HepG2 (cell line): ENCODE measurements at regions not wholly inside any gene's neighbourhood (a gene's known extent, or its start where the extent isn't known, plus 50 kb on each side); places are given as distances from the start of the nearest gene placed in this dataset.

ENCODE experiments used
- ATAC-seq: fragments of 200-7000 bp; cut with Tn5 transposase; 3 replicates; pipeline ENCODE4 v1.9.1; 2020; ENCODE audit warnings: mild to moderate bottlenecking, moderate library complexity
- BruUV-seq: library from RNA; stranded (reverse); fragments of 400-500 nt; replicated peaks from 2 replicates; lab custom pipeline; 2021; lab: Mats Ljungman, UMichigan
- CTCF ChIA-PET: fragments of 300-600 bp; formaldehyde crosslinking; extraction: SDS; loops from one replicate; lab custom pipeline; 2021; ENCODE audit warnings: low total read pairs, inconsistent platforms, low intra/inter-chr PET ratio; lab: Yijun Ruan, JAX
- POLR2A ChIA-PET: fragments of 350-600 bp; sonication (Branson Sonifier 250); formaldehyde crosslinking; loops from one replicate; lab custom pipeline; 2020; ENCODE audit warnings: antibody characterized with exemption, inconsistent platforms; lab: Yijun Ruan, JAX
- DNase-seq: peaks from one replicate; pipeline ENCODE4 v3.0.0-alpha.2; 2015; ENCODE audit warnings: low spot score
- FAIRE-seq: peaks from 3 replicates; lab custom pipeline; 2011; peaks lifted over from hg19 to GRCh38; lab: Jason Lieb, UNC
- H2AFZ ChIP-seq: one replicate; pipeline ENCODE4 v1.6.1; 2011; ENCODE audit warnings: low read length, inconsistent platforms
- H3K27ac ChIP-seq: fragments of 300-600 bp; 3 replicates; pipeline ENCODE4 v1.8.0; 2011; ENCODE audit warnings: mixed run types, mild to moderate bottlenecking, mixed read lengths, low read length, inconsistent platforms; ENCODE audit not compliant: insufficient read depth; ENCODE audit errors: extremely low read length
- H3K27me3 ChIP-seq, 2 experiments: fragments of 200-600 bp in 1 of 2; 2 replicates in 1 of 2; 3 replicates in 1 of 2; pipeline versions ENCODE4 v1.6.0 to v1.8.0; 2011; ENCODE audit warnings: low read length in 2 of 2, mild to moderate bottlenecking in 2 of 2, moderate library complexity in 2 of 2, inconsistent platforms in 1 of 2; ENCODE audit not compliant: insufficient read depth in 2 of 2, control insufficient read depth in 1 of 2
- H3K36me3 ChIP-seq, 2 experiments: fragments of 200-600 bp in 1 of 2; replicated peaks in 1 of 2; 2 replicates in 1 of 2; 3 replicates in 1 of 2; pipeline versions ENCODE4 v1.5.1 to v1.8.0; 2011; ENCODE audit warnings: low read length in 2 of 2, inconsistent platforms in 1 of 2; ENCODE audit not compliant: insufficient read depth in 2 of 2, control insufficient read depth in 1 of 2
- H3K4me1 ChIP-seq: 2 replicates; pipeline ENCODE4 v1.5.1; 2012; ENCODE audit warnings: low read length, inconsistent platforms; ENCODE audit not compliant: insufficient read depth
- H3K4me2 ChIP-seq: 2 replicates; pipeline ENCODE4 v1.6.0; 2011; ENCODE audit warnings: low read depth, low read length, inconsistent platforms
- H3K4me3 ChIP-seq, 3 experiments: fragments of 200-600 bp in 1 of 3; sonication (generic), shearing (Covaris generic) in 1 of 3; replicated peaks in 1 of 3; 2 replicates each; pipeline ENCODE4 v1.5.1; 2011 to 2016; ENCODE audit warnings: low read length in 3 of 3, inconsistent platforms in 2 of 3, low read depth in 2 of 3, mild to moderate bottlenecking in 2 of 3, control low read depth in 1 of 3, mixed read lengths in 1 of 3; ENCODE audit not compliant: insufficient read depth in 1 of 3
- H3K79me2 ChIP-seq: one replicate; pipeline ENCODE4 v1.6.1; 2011; ENCODE audit warnings: low read length, inconsistent platforms; ENCODE audit not compliant: insufficient read depth
- H3K9ac ChIP-seq: 2 replicates; pipeline ENCODE4 v1.6.0; 2011; ENCODE audit warnings: mild to moderate bottlenecking, low read depth, low read length, inconsistent platforms; ENCODE audit not compliant: insufficient read depth
- H3K9me3 ChIP-seq: 2 replicates; pipeline ENCODE4 v1.5.1; 2012; ENCODE audit warnings: mild to moderate bottlenecking, low read length
- H4K20me1 ChIP-seq: 2 replicates; pipeline ENCODE4 v1.6.0; 2011; ENCODE audit warnings: inconsistent platforms, mild to moderate bottlenecking, low read length, moderate library complexity; ENCODE audit not compliant: insufficient read depth
- FOXM1 ChIP-seq: sonication (generic); formaldehyde crosslinking; IDR thresholded peaks from 2 replicates; pipeline ENCODE4 v1.5.0; 2020; ENCODE audit warnings: missing genetic modification reagents
- HNF1A ChIP-seq, 2 experiments: sonication (generic) in 1 of 2; formaldehyde crosslinking in 1 of 2; IDR thresholded peaks; 2 replicates each; pipeline versions ENCODE4 v1.4.0 to v1.6.1; 2016 to 2020; ENCODE audit warnings: borderline replicate concordance in 1 of 2, low read depth in 1 of 2, mild to moderate bottlenecking in 1 of 2, missing genetic modification reagents in 1 of 2
- KMT2A ChIP-seq: sonication (generic); formaldehyde crosslinking; IDR thresholded peaks from 2 replicates; pipeline ENCODE4 v1.4.0; 2020; ENCODE audit warnings: missing genetic modification reagents
- LCORL ChIP-seq, 2 experiments: fragments of 450-650 bp in 1 of 2; sonication (generic) in 1 of 2; formaldehyde crosslinking in 1 of 2; IDR thresholded peaks; 2 replicates each; pipeline versions ENCODE4 v1.5.0 to v1.6.1; 2017 to 2020; ENCODE audit warnings: antibody characterized with exemption in 1 of 2, missing genetic modification reagents in 1 of 2
- ONECUT2 ChIP-seq: sonication (generic); formaldehyde crosslinking; IDR thresholded peaks from 2 replicates; pipeline ENCODE4 v1.4.0; 2020; ENCODE audit warnings: missing genetic modification reagents
- PHF20 ChIP-seq: sonication (generic); formaldehyde crosslinking; IDR thresholded peaks from 2 replicates; pipeline ENCODE4 v1.5.0; 2020; ENCODE audit warnings: mild to moderate bottlenecking, missing genetic modification reagents
- RBFOX2 ChIP-seq: fragments of 200-400 bp; formaldehyde crosslinking; IDR thresholded peaks from 2 replicates; pipeline ENCODE4 v1.6.1; 2017; ENCODE audit warnings: low read depth, mild to moderate bottlenecking, low read length
- RFXANK ChIP-seq: IDR thresholded peaks from 2 replicates; pipeline ENCODE4 v1.6.1; 2016
- SAP130 ChIP-seq: IDR thresholded peaks from 2 replicates; pipeline ENCODE4 v1.6.1; 2016; ENCODE audit warnings: low read depth
- SMAD9 ChIP-seq: sonication (generic); formaldehyde crosslinking; IDR thresholded peaks from 2 replicates; pipeline ENCODE4 v1.5.1; 2020; ENCODE audit warnings: mild to moderate bottlenecking, missing genetic modification reagents
- SMARCC2 ChIP-seq: fragments of 450-650 bp; IDR thresholded peaks from 2 replicates; pipeline ENCODE4 v1.6.1; 2017; ENCODE audit warnings: antibody characterized with exemption, mild to moderate bottlenecking
- SMYD3 ChIP-seq: sonication (generic); formaldehyde crosslinking; IDR thresholded peaks from 2 replicates; pipeline ENCODE4 v1.8.1; 2023; ENCODE audit warnings: mild to moderate bottlenecking, missing genetic modification reagents
- THYN1 ChIP-seq: sonication (generic); formaldehyde crosslinking; IDR thresholded peaks from 2 replicates; pipeline ENCODE4 v1.8.1; 2023; ENCODE audit warnings: low read depth, mild to moderate bottlenecking, moderate library complexity, missing genetic modification reagents, borderline replicate concordance
- ZMYM3 ChIP-seq: sonication (generic); formaldehyde crosslinking; IDR thresholded peaks from 2 replicates; pipeline ENCODE4 v1.5.1; 2020; ENCODE audit warnings: mild to moderate bottlenecking, missing genetic modification reagents
- ZNF180 ChIP-seq: sonication (generic); formaldehyde crosslinking; IDR thresholded peaks from 2 replicates; pipeline ENCODE4 v1.4.0; 2020; ENCODE audit warnings: low read depth, missing genetic modification reagents, borderline replicate concordance
- ZNF292 ChIP-seq: sonication (generic); formaldehyde crosslinking; IDR thresholded peaks from 2 replicates; pipeline ENCODE4 v1.8.1; 2022; ENCODE audit warnings: mild to moderate bottlenecking, low read depth, missing genetic modification reagents, borderline replicate concordance
- ZNF720 ChIP-seq: sonication (generic); formaldehyde crosslinking; IDR thresholded peaks from 2 replicates; pipeline ENCODE4 v1.4.0; 2020; ENCODE audit warnings: missing genetic modification reagents
- WGBS: methylation state at CpG from one replicate; pipeline ENCODE4 v1.1.6; 2017; ENCODE audit warnings: low lambda C conversion rate; 5-methylcytosine and 5-hydroxymethylcytosine counted together
- in situ Hi-C: cut with HindIII; loops from 2 replicates; pipeline ENCODE4 v1.10.0; 2017; ENCODE audit warnings: low pct_unique_long_range_greater_than_20kb; ENCODE audit not compliant: extremely low pct_ligation_motif_present
- intact Hi-C: fragments of 100-400 bp; cut with micrococcal nuclease; formaldehyde crosslinking; loops from one replicate; pipeline ENCODE4 v1.10.0; 2022; ENCODE audit not compliant: unreplicated experiment
- TF ChIP-seq, protein P1 (sequence below): sonication (generic); formaldehyde crosslinking; conservative IDR thresholded peaks from 2 replicates; pipeline ENCODE4 v1.8.0; 2022; ENCODE audit warnings: mild to moderate bottlenecking, moderate library complexity, missing genetic modification reagents
- TF ChIP-seq, protein P2 (sequence below): sonication (generic); formaldehyde crosslinking; IDR thresholded peaks from 2 replicates; pipeline ENCODE4 v1.8.1; 2022; ENCODE audit warnings: mild to moderate bottlenecking, missing genetic modification reagents

DNA sequence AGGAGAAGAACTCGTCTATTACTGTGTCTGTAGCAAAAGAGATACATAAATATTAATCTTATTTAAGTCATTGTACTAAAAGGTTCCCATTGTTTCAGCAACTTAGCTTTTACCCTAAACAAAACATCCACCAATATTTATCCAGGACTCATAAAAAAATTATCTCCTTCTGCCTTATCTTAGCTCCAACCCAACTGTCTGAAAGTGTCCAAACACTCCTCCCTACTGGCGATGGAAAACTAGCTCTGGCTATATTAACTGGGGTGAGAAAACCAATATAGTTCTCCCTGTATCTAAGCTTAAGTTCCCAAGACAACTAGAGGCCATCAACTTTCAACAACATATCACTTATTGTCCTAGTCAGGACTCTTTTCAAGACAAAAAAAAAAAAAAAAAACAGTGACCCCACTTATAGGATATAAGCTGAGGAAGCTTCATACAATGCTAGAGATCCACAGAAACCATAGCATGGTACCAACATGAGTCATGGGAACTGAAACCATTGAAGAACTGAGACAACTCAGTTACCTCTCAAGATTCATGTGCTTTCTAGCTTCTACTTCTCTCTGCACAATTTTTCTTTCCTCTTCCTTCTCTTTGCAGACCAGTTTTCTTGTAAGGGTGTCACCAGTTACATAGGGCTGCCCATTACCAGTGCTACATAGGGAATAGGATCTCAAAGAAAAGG is 150.7 kb upstream of the RASA1 start:
- FAIRE-seq = no peak
- WGBS = 0% methylated on average over 2 of the region's 2 CpGs

More for the DNA sequence above, 150.7 kb upstream of the RASA1 start:
- no peaks in the 10 kb centered on the region for H3K9me3 ChIP-seq
- TF ChIP-seq ZNF292 (CRISPR knock-in tag) (no peak), KMT2A (CRISPR knock-in tag) (no peak), RFXANK (CRISPR knock-in tag) (no peak), THYN1 (CRISPR knock-in tag) (no peak), SMARCC2 (no peak), ZNF720 (CRISPR knock-in tag) (no peak), HNF1A (IDR thresholded peaks at IDR 0.05; ENCODE audit: low read depth) (no peak), HNF1A (CRISPR knock-in tag; IDR thresholded peaks at IDR 0.05; ENCODE audit: borderline replicate concordance) (no peak), SMYD3 (no peak), PHF20 (no peak), LCORL (IDR thresholded peaks at IDR 0.05) (no peak), LCORL (CRISPR knock-in tag; IDR thresholded peaks at IDR 0.05) (no peak), ZMYM3 (CRISPR knock-in tag) (no peak), ZNF180 (CRISPR knock-in tag) (no peak), SMAD9 (CRISPR knock-in tag) (no peak), RBFOX2 (no peak), SAP130 (CRISPR knock-in tag) (no peak), ONECUT2 (CRISPR knock-in tag) (no peak), FOXM1 (CRISPR knock-in tag) (no peak)
- TF ChIP-seq, protein P1, sequence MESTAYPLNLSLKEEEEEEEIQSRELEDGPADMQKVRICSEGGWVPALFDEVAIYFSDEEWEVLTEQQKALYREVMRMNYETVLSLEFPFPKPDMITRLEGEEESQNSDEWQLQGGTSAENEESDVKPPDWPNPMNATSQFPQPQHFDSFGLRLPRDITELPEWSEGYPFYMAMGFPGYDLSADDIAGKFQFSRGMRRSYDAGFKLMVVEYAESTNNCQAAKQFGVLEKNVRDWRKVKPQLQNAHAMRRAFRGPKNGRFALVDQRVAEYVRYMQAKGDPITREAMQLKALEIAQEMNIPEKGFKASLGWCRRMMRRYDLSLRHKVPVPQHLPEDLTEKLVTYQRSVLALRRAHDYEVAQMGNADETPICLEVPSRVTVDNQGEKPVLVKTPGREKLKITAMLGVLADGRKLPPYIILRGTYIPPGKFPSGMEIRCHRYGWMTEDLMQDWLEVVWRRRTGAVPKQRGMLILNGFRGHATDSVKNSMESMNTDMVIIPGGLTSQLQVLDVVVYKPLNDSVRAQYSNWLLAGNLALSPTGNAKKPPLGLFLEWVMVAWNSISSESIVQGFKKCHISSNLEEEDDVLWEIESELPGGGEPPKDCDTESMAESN (CRISPR knock-in tag) = no peak
- TF ChIP-seq, protein P2, sequence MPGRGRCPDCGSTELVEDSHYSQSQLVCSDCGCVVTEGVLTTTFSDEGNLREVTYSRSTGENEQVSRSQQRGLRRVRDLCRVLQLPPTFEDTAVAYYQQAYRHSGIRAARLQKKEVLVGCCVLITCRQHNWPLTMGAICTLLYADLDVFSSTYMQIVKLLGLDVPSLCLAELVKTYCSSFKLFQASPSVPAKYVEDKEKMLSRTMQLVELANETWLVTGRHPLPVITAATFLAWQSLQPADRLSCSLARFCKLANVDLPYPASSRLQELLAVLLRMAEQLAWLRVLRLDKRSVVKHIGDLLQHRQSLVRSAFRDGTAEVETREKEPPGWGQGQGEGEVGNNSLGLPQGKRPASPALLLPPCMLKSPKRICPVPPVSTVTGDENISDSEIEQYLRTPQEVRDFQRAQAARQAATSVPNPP (CRISPR knock-in tag) = no peak
- POLR2A ChIA-PET = no interaction called here
- DNase-seq = no peak
- ATAC-seq = no peak
- no peaks in the 10 kb centered on the region for H3K36me3 ChIP-seq
- no peaks in the 10 kb centered on the region for H4K20me1 ChIP-seq
- H3K27me3 ChIP-seq = no peaks in the 10 kb centered on the region
- H3K4me2 ChIP-seq = no peak overlapping the region
- in situ Hi-C loops = no loop called here
- H3K27ac ChIP-seq = no peak overlapping the region
- H3K4me1 ChIP-seq = peaks cover 7% of the 10 kb centered on the region; the same call in 1 of the 2 replicates
- no peaks in the 10 kb centered on the region for H3K79me2 ChIP-seq
- H2AFZ ChIP-seq = no peak overlapping the region
- CTCF ChIA-PET = no interaction called here
- no TSS peak for BruUV-seq
- H3K9ac ChIP-seq = no peak overlapping the region
- intact Hi-C loops = no loop called here
- no peak overlapping the region for H3K4me3 ChIP-seq
